ENCODE measurements at regions not wholly inside any gene's neighbourhood (a gene's known extent, or its start where the extent isn't known, plus 50 kb on each side); places are given as distances from the start of the nearest gene placed in this dataset.
"Not testable (repeated sequence)": the region's sequence is repeated elsewhere in the genome, so short reads cannot be mapped to it uniquely, and the experiment has no call there.

DNA sequence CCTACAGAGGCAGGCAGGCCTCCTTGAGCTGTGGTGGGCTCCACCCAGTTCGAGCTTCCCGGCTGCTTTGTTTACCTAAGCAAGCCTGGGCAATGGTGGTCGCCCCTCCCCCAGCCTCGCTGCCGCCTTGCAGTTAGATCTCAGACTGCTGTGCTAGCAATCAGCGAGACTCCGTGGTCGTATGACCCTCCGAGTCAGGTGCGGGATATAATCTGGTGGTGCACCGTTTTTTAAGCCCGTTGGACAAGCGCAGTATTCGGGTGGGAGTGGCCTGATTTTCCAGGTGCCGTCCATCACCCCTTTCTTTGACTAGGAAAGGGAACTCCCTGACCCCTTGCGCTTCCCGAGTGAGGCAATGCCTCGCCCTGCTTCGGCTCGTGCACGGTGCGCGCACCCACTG lies 407.6 kb downstream of the NTRK2 start:
- DNase-seq (ENCODE audit: low read depth) = not testable (repeated sequence)
